GM19438 (cell line): ENCODE measurements at regions not wholly inside any gene's neighbourhood (a gene's known extent, or its start where the extent isn't known, plus 50 kb on each side); places are given as distances from the start of the nearest gene placed in this dataset.

ENCODE experiments used
- ATAC-seq: cut with Tn5 transposase; IDR thresholded peaks from one replicate; pipeline ENCODE4 v1.9.1; 2021; ENCODE audit warnings: low read depth; ENCODE audit not compliant: unreplicated experiment

DNA sequence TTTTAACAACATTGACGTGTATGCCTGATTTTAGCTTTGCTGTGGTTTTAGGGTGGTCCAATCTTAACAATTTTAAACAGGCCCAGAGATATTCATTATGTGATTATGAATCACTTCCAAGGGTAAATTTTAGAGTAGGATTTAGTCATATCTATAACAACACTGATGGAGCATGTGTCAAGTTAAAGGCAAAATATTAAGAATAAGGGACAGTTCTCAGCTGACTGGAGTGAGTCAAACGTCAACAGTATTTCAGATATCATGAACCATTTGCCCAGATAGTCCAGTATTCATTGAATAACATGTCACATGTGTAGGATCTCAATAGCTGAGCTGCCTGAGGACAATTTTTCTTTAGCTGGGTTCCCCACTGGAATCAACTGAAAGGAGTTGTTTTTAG lies 61.3 kb upstream of the VCX2 start:
- no peak for ATAC-seq

DNA sequence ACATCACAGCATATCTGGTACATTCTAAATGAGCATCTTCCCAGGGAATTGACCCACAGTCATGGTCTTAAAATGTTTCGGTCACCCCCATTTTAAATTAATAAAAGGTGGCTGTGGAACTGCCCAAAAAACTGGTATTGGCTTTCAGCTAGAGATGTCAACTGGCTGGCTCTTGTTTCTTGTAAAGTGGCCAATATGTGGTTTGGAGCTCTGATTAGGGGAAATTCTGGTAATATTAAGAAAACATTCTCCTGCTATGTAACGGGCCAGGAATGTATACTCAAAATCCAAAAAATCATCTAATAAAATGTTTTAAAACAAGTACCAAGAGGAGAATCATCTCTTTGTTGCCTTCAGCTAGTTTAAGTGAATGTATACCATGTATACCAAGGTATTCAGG lies 62.0 kb upstream of the VCX2 start:
- ATAC-seq = no peak

DNA sequence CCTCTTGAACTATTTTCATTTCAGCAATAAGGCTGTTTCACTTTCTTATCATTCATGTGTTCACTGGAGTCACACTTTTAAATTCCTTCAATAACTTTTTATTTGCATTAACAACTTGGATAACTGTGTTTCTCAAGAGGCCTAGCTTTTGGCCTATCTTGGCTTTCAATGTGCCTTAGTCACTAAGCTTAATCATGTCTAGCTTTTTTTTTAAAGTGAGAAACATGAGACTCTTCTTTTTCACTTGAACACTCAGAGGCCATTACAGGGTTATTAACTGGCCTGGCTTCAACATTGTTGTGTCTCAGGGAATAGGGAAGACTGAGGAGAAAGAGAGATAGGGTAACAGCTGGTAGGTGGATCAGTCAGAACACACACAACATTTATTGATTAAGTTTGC lies 64.0 kb upstream of the VCX2 start:
- ATAC-seq = no peak

DNA sequence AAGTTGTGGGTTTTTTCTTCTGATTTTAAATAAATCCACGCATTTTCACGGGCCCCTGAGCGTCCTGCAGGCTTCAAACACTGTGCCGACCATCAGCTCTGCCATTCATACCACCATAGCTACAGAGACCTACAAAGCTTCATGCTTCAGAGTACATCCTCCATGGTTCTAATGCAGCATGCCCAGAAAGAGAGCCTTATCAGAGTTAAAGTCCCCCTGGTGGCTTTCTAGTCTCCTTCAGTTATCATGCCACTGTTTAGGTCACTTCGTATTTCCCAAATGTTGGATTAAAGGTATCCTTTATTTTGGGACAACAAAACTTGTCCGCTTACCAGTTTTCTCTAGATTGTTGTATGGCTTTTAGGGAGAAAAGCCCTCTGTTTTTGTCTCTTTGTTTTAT lies 66.7 kb upstream of the VCX2 start:
- ATAC-seq = no peak

DNA sequence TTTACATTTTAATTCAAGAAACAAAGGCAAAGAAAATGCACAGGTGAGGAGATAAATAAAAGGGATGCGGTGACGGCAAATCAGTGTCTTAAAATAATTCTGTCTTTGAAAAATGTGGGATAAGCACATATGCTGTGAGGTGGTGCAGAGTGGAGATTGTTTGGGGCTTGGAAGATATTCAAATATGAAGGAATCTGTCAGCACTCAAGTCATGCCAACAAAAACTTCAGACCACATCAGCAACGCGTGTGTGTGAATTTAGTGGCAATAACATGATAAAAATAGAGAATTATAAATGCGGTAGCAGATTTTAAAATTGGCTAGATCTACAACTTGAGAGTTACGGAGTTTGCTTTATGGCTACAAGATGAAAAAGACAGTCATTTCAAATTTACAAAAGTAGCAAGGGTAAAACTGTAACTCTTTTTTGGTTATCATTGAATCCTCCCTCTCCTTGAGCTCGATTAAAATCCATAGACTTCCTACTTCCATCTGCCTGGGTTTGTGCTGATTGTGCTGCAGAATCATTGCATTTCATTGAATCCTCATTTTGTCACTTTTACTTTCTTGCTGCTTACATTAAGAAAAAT lies 71.5 kb upstream of the VCX2 start:
- no peak for ATAC-seq

DNA sequence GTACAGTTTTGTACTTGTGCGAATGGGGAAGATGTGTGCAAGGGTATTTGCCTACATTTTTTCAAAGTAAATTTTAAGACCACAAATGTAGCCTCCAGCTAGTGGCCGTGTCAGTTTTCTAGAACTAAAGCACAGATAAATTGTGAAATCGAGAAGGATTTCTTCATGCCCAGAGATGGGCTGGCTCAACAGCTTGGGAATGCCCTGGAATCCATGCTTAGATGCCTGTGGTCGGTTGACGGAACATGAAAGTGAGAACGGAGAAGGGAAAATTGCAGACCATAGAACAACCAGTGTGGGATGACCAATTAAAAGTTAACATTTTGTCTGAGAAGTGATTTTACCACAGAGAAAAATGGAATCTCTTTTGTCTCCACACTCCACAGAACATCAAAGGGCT lies 73.2 kb upstream of the VCX2 start:
- ATAC-seq = no peak

DNA sequence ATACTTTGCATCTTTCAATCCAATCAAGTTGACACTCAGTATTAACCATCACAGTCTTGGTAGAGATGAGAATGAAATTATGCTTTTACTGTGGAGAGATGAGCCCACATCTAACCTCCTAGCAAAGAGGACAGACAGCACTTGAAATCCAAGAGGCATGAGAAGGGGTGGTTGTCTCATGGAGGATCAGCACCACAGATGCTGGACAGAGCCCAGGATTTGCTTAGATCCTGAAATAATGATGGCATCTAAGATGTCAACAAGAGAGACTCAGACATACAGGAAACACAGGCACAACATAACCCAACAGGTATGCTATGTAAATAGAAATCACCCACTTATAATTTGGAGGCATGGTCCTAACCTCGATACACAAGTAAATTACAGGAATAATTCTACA lies 74.3 kb upstream of the VCX2 start:
- no peak for ATAC-seq

DNA sequence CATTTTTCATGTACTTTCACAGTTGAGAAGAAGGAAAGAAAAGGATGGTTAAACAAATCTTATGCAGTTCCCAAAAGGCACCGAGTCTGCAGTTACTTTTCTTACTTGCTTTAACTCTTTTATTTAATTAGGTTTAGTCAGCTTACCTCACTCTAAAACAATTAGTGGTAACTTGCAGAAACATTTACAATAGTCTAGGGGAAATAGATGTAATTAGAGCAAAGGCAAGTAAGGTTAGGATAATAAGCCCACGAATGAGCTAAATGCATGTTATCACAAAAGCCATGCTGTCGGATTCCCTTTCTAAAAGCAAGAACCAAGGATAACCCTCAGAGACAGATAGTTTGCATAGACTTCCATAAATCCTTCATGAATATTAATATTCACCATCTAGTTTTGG lies 82.0 kb upstream of the VCX2 start:
- no peak for ATAC-seq

DNA sequence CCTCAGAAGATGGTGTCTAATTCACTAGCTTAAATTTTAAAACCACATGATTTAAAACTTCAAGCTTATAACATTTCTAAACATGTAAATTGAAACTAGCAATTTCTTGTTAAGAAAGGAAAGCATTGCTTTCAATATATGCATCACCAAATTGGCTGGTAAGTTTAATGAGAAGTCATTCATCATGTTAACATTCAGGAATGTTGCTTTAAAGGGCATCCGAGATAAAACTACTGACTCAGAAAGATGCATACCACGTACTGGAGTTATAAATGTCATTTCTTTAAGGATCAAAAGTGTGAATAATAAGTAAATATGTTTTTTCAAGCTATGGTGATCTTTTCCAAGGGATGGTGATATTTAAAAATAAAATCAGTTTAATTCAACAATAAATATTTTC lies 83.3 kb upstream of the VCX2 start:
- ATAC-seq = no peak

DNA sequence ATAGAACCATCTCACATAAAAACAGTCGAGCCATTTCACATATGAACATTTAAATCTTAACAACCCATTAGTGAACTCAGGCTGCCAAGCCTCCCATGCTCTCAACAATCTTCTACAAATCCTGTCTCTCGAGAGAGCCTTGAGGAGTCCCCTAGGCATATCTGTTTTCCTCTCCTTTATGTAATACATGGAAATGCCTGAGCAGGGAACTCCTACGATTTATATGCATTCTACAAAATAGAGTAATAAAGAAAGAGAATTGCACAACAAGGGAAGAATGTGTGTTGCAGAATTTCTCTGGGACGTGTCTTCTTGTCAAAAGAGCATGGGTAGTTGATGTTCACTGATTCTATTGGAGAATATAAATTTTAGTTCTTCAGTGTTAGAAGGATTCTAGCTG lies 101.8 kb upstream of the VCX2 start:
- no peak for ATAC-seq

DNA sequence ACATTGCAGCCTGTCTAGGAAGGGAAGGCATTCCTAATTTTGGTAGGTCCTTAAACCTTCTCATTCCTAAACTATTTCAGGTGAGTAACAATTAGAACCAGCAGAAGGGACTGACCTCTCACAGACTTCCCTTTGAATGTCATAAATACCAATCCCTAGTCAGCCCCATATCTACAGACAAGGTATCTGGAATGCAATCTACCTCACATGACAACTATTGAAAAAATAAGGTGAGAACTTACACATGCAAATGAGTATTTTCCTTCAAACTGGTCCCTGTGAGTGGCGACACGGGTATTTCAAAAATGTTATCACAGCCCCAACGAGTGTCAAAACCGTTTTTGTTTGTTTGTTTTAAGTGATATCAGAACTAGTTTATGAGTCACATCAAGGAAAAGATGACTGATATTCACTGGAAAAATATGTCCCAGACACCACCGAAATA lies 102.4 kb upstream of the VCX2 start:
- no peak for ATAC-seq

DNA sequence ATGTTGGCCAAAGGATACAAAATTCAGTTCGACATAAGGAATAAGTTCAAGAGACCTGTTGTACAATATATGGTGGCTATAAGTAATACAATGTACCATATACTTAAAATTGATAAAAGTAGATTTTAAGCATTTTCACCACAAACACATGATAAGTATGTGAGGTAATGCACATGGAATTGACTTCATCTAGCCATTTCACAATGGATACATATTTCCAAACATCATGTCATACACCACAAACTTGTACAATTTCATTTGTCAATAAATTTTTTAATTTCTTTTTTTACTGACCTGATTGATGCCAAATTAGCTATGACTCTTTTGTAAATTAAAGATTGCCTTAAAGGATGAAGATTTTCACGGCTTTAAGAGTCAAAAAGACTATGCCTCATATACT lies 103.1 kb upstream of the VCX2 start:
- ATAC-seq = no peak

DNA sequence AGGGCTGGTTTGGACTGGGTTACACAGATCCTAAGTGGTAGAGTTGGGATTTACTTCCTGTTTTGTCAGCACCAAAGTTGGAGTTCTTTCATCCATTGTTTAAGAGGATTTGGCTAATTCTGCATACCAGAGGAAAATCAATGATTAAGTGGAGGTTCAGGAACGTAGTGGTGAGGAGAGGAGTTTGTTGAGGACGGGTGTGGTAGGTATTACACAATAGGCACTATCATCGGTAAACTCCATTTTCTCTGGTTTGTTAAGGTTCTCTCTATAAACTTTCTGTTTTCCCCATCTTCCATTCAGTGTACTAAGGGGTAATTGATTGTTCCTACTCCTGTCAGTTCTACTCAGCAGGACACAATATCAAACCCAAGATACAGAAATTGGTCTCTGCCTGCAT lies 107.5 kb upstream of the VCX2 start:
- ATAC-seq = no peak

DNA sequence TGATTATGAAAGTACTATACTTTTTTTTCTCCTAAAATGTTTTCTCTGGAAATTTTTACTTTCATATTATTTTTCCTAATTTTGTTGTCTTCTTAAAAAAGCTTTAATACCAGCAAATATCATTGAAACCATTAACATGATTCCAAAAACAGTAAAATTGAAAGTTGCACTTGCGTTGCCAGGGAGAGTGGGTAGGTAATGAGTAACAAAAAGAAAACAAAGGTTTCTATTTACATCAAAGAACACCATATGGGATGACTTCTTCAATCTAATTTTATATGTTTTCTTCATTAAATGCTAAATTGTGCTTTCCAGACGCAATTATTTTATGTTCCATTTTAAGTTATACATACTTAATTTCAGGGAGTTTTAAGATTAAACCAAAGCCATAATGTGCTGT lies 108.3 kb upstream of the VCX2 start:
- no peak for ATAC-seq

DNA sequence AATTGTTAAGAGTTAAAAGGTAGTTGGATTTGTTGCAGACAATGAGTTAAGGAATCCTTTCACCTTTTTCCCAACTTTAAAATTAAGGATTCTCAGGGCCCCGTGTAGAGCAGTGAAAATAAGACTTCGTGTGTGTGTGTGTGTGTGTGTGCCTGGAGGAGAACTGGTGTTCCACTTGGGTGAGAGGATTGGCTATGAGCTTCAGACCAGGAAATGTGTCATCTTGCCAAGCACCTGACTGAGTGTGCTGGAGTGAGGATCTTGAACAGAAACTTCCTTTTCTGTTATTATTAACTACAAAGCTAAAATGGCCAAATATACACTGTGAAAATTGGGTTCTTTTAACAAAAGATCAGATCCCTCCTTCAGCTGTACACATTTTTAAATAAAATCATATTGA lies 113.1 kb upstream of the VCX2 start:
- no peak for ATAC-seq

DNA sequence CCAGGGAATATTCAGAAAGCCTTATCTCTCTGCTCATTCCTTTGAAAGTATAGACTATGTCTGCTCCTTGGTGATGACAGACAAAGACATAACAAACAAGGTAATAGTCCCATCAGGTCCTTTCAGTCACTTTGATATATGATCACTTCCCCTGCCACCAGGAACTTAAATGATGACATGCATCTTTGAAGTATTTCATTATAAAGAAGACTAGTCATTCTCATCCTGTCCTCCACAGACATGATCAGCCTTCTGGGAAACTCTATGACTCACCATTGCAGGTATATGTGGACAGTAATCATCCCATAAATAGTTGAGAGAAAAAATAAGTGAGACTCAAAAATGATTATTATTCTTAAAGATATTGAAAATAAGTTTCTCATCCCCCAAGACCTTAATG lies 117.5 kb upstream of the VCX2 start:
- ATAC-seq = no peak

DNA sequence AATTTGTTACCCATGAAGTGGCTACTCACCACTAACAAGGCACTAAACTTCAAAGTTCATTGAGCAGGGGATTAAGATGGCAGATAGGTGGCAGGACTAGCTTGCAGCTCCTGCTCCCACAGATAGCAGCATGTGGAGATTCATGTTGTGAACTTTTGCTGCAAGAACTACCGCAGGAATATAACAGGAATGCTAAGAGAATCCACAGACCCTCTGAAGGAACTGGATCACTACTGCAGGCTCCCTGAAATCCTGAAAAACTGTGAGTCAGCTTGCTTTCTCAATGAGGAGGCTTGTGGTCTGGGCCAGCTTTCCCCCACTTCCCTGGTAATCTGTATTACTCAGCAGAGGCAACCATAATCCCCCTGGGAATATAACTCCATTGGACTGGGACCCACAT lies 118.5 kb upstream of the VCX2 start:
- no peak for ATAC-seq

DNA sequence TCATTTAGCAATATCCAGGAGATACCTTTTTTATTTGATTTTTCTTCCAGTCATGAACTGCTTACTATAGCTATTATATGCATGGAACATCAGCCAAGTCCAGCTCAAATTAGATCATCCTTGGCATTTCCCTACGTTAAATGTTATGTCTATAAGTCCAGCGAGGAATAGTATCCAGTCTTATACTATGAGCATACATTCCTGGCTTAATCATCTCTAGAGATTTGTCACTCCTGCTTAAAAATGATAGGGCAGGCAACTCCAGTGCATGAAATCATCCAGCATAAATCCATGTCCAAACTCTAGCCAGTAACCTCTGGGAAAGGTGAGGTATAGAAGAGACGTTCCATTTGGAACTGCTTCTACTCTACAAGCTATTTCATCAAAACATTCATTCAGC lies 126.7 kb upstream of the VCX2 start:
- ATAC-seq = no peak

DNA sequence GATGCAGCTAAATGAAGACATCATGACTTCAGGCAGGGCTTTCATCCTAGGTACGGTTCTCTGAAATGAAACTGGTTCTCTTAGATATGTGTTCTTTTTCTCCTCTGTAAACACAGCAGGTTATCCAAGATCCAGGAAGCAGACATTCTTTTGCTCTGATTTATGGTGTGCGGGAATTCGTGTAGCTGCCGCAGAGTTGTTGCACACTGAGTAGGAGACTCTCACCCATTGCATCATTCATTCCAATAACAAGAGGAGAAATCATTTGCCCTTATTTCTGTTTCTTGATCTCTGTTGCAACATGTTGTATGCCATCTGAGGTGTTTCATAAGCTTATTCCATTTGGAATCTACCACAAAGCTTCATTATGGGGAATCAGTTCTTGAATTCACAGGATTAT lies 133.6 kb upstream of the VCX2 start:
- ATAC-seq = no peak

DNA sequence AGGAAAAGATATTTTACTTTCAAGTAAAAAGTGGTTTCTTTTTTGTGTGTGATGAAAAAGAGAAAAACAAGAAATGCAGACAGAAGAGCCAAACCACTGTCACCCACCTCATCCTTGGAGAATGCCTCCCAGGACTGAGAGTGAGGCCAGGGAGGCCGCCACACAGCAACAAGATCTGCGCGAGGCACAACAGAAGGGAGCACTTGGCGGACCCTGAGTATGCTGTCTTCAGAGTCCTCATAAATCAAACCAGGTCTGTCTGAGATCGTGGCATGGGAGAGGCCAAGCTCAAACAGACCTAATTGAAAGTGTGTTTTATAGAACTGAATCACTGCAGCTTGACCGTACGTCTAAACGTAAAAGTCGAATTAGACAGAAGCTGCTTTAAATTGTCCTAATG lies 134.3 kb upstream of the VCX2 start:
- no peak for ATAC-seq

DNA sequence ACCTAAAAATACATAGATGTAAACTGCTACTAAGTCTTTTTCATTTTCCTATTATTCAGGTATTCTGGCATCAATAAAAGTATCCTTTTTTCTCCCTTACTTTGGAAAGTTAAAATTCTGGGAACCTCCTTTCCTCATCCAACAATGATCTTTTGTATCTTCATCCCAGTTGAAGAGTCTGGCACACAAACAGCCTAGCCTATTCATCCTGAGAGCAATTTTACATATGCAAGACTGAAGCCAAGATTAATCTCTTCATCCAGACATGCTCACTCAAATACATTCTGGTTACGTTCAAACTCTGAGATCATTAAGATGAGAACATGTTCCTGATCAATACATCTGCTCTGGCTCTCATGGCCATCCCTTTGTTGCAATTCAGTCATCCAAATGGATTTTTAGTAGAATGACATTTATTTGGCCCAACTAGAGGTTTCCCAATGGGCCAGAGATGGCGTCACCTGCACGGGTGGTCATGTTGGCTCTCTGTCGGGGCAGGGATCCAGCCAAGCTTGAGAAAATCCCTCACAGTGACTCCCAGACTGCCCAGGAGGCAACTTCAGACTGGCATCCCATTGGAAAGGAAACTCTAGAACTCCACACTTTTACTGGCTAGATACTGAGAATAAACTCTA lies 135.3 kb upstream of the VCX2 start:
- no peak for ATAC-seq

DNA sequence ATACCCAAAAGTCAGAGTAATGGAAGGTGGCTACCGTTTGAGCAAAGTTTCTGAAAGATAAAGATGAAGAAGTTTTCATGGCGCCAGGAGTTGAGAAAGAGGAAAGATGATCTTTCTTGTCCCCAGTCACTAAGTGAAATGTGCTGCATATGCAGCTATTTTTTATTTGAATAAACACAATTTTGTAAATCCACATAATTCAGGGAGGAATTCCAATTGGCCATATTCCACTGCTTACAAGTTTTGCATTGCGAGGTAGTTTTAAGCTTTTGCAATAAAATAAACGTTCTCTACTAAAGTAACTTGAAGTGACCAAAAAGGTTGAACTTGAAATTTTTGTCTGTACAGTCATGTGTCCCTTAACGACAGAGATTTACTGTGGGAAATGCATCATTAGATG lies 139.3 kb upstream of the VCX2 start:
- ATAC-seq = no peak

DNA sequence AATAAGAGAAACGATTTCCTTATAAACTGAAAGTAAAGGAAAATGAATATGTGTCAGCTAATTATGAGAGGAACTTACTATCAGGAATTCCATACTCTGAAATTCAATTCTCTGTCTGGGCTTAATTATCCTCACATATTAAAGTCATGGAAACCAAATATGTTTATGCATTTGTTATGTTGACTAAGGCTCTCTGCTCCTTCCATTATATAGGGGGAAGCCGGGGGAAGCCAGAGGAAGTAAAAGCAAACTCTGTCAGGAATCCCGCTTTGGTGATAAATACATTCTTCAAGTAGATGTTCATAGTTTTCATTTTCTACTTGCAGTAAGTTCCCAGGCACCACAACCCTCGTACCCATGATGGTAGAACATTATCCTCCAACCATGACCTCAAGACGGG lies 142.8 kb upstream of the VCX2 start:
- ATAC-seq = no peak
